Daoy (cell line): ENCODE measurements at regions not wholly inside any gene's neighbourhood (a gene's known extent, or its start where the extent isn't known, plus 50 kb on each side); places are given as distances from the start of the nearest gene placed in this dataset.
"Not testable (repeated sequence)": the region's sequence is repeated elsewhere in the genome, so short reads cannot be mapped to it uniquely, and the experiment has no call there.

Source experiments
- DNase-seq: peaks from one replicate; pipeline ENCODE4 v3.0.0-alpha.2; 2015; ENCODE audit warnings: low read depth

DNA sequence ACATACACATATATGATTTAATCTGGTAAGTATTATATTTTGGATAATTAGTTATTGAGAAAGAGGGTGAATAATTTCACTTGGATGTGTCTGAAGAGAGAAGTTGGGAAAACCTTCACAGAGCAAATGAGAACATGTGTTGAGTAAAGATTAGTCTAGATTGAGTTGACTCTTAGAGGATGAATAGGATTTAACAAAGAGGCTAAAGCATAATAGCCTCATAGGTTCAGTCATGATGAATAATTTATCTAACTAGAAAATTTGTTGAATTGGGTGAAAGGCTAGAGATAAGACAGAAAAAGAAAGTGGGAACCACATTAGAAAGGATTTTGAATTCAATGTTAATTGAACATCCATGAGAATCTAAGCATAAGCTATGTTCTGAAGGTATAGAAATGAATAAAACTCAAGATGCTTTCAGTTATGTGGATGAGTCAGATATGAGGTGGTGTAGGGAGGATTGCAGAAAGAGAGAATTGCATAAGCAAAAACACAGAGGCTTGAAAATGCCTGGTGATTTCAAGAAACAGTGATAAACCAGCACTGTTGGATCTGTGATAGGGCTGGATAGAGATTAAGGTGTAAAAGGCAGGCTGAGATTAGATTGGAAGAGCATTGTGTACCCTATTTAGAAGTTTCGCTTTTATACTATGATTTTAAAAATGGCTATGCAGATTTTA, 207.6 kb upstream of the NR3C2 start:
- no peak for DNase-seq

- no peak for DNase-seq
Measured at GRCh38 chr4:148643851-148644250, 201.6 kb upstream of the NR3C2 start.

- DNase-seq = no peak
Measured at GRCh38 chr4:148642907-148643306, 200.7 kb upstream of the NR3C2 start.

DNA sequence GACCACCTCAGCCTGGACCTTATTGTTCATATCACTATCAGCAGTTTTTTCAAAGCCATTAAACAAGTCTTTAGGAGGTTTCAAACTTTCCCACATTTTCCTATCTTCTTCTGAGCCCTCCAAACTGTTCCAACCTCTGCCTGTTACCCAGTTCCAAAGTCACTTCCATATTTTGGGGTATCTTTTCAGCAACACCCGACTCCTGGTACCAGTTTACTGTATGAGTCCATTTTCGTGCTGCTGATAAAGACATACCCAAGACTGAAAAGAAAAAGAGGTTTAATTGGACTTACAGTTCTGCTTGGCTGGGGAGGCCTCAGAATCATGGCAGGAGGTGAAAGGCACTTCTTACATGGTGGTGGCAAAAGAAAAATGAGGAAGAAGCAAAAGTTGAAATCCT, 195.9 kb upstream of the NR3C2 start:
- not testable (repeated sequence) for DNase-seq

DNA sequence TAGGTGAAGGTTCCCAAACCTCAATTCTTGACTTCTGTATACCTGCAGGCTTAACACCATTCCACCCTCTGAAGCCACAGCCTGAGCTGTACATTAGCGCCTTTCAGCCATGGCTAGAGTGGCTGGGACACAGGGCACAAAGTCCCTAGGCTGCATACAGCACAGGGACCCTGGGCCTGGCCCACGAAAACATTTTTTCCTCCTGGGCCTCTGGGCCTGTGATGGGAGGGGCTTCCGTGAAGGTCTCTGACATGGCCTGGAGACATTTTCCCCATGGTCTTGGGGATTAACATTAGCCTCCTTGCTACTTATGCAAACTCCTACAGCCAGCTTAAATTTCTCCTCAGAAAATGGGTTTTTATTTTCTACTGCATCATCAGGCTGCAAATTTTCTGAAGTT, 195.2 kb upstream of the NR3C2 start:
- DNase-seq = not testable (repeated sequence)

- DNase-seq = peak; percentile 0
Measured at GRCh38 chr4:148634476-148634875, 192.3 kb upstream of the NR3C2 start.

- DNase-seq = no peak
Measured at GRCh38 chr4:148633720-148634119, 191.5 kb upstream of the NR3C2 start.

DNA sequence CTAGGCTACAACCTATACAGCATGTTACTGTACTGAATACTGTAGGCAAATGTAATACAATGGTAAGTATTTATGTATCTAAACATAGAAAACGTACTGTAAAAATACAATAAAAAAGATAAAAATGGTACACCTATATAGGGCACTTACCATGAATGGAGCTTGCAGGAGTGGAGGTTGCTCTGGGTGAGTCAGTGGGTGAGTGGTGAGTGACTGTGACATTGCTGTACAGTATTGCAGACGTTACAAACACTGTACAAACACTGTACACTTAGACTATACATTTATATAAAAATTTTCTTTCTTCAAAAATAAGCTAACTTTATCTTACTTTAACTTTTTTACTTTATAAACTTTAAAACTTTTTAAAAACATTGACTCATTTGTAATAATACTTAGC, 190.3 kb upstream of the NR3C2 start:
- DNase-seq = no peak

GRCh38 chr4:148630051-148630450, 187.8 kb upstream of the NR3C2 start:
- DNase-seq = no peak

DNA sequence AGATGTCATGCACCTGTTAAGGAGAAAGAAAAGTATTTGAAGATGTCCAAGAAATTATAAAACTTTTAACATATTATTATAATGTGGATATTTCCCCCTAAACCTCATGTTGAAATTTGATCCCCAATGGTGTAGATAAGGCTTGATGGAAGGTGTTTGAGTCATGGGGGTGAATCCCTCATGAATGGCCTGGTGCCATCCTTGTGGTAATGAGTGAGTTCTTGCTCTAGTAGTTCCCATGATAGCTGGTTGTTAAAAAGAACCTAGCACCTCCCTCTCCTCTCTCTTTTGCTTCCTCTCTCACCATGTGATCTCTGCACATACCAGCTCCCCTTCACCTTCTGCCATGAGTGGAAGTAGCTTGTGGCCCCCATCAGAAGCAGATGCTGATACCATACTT, 176.6 kb upstream of the NR3C2 start:
- no peak for DNase-seq

GRCh38 chr4:148608968-148609367, 166.8 kb upstream of the NR3C2 start:
- no peak for DNase-seq

DNA sequence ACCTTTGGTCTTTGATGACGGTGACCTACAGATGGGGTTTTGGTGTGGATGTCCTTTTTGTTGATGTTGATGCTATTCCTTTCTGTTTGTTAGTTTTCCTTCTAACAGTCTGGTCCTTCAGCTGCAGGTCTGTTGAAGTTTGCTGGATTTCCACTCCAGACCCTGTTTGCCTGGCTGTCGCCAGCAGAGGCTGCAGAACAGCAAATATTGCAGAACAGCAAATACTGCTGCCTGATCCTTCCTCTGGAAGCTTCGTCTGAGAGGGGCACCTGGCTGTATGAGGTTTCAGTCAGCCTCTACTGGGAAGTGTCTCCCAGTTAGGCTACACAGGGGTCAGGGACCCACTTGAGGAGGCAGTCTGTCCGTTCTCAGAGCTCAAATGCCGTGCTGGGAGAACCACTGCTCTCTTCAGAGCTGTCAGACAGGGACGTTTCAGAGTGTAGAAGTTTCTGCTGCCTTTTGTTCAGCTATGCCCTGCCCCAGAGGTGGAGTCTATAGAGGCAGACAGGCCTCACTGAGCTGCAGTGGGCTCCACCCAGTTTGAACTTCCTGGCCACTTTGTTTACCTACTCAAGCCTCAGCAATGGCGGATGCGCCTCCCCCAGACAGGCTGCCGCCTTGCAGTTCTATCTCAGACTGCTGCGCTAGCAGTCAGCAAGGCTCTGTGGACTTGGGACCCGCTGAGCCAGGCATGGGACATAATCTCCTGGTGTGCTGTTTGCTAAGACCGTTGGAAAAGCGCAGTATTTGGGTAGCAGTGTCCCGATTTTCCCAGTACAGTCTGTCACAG, 156.4 kb upstream of the NR3C2 start:
- not testable (repeated sequence) for DNase-seq

GRCh38 chr4:148589182-148589581, 147.0 kb upstream of the NR3C2 start:
- DNase-seq = no peak

GRCh38 chr4:148575577-148575976, 133.4 kb upstream of the NR3C2 start:
- DNase-seq = no peak

DNA sequence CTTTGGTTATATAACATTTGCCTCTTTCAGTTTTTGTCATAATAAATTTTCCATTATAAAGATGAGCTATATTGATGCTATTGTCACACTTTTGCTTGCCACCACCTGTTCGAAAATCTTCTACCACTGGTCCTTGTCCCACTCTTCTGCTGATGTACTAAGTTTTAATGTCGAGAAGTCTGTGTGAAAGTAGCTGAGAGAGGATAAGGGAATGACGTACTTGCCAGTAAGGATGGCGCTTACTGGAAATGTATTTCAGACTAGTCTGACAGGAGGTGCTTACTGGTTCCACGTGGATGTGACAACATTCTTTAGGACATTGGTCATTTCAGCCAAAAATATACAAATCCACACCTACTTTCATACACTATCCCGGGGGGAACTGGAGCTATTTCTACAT, 132.7 kb upstream of the NR3C2 start:
- no peak for DNase-seq

GRCh38 chr4:148574502-148574901, 132.3 kb upstream of the NR3C2 start:
- peak; percentile 4 for DNase-seq

DNA sequence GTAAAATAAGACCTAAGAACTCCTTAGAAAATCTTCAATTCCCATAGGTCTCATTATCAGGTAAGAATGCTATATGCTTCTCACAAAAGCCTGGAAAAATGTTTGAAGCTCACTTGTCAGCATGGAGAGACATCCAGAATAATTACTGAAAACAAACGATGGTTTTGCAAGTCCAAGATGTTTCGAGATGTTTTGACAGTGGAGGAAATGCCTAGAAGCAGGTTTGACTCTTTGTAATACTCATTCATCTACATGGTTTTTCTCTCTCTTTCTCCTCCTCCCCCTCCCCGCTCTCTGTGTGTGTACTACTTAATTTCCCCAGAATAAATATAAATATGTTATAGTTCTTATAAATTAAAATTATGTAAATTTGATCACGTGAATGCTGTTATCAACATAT, 131.9 kb upstream of the NR3C2 start:
- no peak for DNase-seq

- no peak for DNase-seq
Measured at GRCh38 chr4:148573296-148573695, 131.1 kb upstream of the NR3C2 start.

- no peak for DNase-seq
Measured at GRCh38 chr4:148565801-148566200, 123.6 kb upstream of the NR3C2 start.

DNA sequence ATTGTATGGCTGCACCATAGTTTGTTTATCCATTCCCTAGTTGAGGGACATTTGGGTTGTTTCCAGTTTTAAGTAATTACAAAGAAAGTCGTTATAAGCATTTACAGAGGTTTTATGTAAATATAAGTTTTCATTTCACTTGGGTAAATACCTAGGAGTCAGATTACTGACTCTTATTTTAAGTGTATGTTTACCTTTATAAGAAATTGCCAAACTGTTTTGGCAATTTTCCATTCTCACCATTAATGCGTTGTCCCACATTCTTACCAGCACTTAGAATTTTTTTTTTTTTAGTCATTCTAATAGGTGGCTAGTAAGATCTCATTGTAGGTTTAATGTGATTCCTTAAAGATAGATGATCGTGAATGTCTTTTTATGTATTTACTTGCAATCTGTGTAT, 121.5 kb upstream of the NR3C2 start:
- no peak for DNase-seq

- DNase-seq = no peak
Measured at GRCh38 chr4:148561467-148561866, 119.3 kb upstream of the NR3C2 start.

DNA sequence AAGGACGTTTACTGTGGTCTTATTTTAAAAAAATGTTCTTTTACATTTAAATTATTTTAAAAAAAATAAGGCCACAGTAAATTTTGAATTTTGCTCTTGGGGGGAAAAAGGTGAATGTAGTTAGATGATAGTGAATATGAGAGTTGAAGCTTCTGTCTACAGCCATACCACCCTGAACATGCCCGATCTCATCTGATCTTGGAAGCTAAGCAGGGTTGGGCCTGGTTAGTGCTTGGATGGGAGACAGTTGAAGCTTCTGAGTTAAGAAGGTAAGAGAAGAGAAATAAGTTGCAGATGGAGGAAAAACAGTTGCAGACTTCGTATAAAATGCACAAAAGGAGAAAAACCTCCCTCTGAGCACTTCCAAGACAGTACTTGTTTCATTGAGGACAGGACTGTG, 115.6 kb upstream of the NR3C2 start:
- DNase-seq = no peak

GRCh38 chr4:148550788-148551187, 108.6 kb upstream of the NR3C2 start:
- no peak for DNase-seq
